ENCODE measurements at regions not wholly inside any gene's neighbourhood (a gene's known extent, or its start where the extent isn't known, plus 50 kb on each side); places are given as distances from the start of the nearest gene placed in this dataset.
"Not testable (repeated sequence)": the region's sequence is repeated elsewhere in the genome, so short reads cannot be mapped to it uniquely, and the experiment has no call there.

DNA sequence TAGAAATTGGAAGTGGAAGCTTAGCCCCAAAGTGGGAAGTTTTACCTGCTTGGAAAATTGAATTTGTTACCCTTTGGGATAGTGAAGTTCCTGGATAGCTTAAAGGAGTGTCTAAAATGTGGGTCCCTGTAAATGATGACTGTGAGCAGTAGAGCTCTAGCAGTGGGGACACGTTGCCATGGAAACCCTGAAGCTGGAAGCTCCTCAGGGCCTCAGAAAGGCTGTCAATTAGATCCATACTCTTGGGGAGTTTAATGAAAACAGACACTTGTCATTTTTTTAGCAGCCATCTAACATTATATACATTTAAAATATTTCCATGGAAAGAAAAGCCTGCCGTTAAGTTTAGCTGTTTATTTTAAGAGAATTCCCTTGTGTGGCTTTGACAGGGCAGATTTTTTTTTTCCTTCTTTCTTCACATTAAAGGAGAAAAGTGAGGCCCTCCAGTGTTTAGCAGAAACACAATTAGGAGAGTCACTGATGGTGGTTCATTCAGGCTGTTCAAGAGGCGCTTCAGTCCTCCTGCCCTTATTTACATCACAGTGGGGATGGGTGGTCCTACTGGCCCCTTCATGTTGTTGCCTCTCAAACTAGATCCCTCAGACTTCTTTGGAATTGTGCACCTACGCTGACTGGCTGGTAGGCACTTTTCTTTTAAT lies 518.4 kb downstream of the CCSER2 start:
- DNase-seq: peak in 1 of 51 donors; percentile 5

DNA sequence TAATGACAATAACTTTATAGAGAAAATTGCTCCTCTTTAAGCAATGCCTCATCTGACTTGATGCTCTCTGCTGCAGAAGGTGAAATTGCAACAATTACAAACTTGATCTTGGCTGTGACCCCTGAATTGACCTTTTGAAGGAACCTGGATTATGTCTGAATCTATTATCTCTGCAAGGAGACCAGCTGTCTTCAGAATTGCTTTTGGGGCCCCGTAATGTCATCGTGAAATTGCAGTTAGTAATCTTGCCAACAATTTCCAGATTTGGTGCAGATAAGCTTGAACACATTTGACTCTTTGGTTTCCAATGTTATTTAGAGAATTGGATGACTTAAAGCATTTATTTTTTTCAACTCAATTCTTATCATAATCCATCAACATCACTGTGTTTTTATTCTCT lies 520.6 kb downstream of the CCSER2 start:
- no peak for DNase-seq

DNA sequence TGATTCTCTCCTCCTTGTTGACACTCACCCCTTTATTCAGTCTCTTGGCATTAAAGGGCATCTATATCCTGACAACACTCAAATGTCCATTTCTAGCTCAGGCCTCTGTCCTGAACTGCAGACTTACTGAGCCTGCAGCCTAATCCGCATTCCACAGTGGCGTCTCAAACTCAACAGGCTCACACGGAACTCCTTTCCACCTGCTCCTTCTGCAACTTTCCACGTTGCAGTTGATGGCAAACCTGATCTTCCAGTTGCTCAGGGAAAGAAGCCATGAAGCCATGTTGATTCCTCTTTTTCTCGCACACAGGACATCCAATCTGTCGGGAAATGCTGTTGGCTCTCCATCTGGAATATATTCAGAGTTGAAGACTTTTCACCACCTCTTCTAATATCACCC lies 522.4 kb downstream of the CCSER2 start:
- no peak for DNase-seq

DNA sequence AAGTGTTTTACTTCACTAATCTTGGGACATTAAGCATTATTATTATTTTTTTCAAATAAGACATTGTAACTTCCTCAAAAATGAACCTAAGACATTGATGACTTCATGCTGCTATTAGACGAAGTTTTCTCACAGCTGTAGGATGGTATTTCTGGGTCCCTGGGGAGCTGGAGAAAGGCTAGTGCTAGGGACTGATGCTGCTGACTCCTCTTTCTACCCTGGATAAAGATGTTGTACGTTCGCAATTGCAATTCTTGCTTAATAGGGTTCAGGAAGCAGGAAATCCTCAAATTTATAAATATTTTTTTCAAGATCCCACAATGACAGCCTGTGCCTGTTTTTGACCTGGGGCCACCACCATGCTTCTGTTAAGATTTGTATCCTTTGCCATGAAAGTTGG lies 526.0 kb downstream of the CCSER2 start:
- no peak for DNase-seq

DNA sequence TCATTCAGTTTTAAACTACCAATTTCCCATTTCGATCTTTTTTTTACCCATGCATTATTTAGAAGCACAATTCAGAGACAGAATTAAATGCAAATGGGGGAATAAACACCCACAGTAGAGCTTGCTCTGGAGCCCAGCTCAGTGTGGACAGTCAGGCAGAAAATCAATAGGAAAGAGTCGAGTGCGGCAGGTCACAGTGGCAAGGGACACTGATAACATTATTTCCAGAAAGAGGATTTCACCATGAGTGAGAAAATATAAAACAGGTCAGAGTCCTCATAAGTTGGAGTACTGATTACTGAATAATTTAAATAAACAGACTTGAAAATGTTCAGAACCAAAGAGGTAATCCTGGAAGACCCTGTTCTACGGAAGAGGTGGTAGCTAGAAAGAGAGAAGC lies 532.5 kb downstream of the CCSER2 start:
- no peak for DNase-seq

DNA sequence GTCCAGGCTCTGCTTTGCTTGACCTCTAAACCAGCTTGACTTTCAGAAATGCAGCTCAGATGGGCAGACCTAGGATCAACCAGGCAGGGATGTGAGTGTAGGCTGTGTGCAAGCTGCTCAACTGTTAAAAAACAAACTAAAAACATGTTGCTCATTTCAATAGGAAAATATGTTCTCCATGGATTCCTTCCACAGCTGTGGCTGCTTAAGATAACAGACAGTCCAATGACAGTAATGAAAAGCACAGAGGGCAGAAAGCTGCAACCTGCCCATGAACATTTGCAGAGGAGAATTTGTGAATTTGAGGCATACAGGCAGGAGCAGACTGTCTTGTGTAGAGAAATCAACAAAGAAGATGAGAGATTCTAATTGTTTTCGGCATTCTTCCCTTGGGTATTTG lies 534.2 kb downstream of the CCSER2 start:
- no peak for DNase-seq

DNA sequence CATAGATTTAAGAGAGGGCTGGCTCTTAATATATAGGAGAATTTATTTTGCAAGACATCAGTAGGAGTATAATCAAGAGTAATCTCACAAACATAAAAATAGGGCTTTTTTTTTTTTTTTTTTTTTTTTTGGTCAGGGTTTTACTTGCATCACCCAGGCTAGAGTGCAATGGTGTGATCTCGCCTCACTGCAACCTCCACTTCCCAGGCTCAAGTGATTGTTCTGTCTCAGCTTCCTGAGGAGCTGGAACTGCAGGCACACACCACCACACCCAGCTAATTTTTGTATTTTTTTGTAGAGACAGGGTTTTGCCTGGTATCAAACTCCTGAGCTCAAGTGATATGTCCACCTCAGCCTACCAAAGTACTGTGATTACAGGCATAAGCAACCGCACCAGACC lies 535.3 kb downstream of the CCSER2 start:
- no peak for DNase-seq

DNA sequence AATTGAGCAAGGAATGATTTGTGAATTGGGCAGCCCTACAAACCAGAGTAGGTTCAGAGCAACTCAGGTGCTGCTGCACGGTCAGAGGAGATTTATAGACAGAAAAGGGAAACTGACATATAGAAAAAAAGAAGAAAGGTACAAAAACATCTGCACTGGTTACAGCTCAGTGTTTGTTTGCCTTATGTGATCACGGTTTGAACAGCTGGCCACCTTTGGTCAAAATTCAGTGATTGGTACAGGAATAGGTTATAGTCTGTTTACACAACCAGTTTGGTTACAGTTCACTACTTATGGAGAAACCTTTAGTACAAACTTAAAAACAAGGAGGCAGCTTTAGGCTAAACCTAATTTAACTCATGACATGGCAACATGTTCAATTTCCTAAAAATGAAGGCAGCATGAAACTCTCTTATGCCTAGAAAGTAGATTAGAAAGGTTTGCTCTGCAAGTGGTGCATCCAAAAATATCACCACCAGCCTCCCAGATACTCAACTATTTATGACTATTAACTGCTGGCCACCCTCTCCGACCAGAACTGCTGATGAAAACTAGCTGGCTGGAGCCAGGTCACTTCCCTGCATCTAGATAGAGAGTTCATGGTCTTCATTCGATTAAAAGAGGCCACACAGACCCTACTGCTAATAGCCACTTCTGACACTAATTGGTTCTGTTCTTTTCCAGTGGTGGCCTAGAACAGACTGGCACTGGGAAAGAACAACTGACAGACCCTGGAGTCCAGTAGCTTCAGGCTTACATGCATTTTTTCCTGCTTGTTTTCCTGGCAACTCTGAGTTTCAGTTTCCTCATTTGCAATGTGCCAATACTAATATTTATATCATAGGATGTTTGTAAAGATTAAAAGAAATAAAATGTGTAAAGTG lies 548.0 kb downstream of the CCSER2 start:
- DNase-seq: no peak

DNA sequence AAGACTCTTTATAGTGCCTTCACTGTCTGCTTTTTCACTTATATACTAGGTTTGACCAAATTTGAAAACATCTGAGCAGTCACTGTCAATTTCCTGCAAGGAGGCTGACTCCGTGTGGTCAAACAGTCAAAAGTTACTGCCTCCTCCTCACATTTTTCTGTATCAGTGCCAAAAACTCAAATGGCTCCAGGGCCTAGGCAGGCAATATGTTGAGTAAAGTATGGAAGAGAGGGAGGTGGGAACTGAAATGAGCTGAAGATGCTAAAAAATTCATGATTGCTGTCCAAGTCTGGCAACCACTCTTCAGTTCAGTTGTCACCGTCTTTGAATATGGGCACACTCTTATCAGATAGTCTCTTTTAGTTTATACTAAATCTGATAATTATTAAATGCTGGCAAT lies 551.6 kb downstream of the CCSER2 start:
- no peak for DNase-seq

DNA sequence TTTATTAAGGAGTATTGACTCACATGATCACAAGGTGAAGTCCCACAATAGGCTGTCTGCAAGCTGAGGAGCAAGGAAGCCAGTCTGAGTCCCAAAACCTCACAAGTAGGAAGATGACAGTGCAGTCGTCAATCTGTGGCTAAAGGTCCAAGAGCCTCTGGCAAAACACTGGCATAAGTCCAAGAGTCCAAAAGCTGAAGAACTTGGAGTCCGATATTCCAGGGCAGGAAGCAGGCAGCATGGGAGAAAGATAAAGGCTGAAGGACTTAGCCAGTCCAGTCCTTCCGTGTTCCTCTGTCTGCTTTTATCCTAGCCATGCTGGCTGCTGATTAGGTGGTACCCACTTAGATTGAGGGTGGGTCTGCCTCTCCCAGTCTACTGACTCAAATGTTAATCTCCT lies 553.3 kb downstream of the CCSER2 start:
- not testable (repeated sequence) for DNase-seq

DNA sequence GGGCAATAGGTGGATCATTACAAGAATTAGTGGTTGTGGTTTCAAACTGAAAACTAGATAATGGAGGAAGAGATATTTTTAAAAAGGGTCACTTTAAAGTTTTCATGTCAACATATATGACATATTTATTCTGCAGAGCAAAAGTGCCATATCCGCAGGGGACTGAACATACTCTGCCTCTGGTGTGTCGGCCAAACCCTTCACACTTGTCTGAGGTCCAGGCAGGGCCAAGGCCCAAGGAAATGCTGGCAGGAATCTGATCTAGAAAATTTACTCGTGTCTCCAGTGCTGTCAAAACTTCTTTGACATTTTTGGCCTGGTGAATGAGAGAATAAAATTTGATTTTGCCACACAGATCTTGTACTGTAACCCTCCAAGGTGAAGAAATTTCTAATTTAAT lies 562.3 kb downstream of the CCSER2 start:
- no peak for DNase-seq

DNA sequence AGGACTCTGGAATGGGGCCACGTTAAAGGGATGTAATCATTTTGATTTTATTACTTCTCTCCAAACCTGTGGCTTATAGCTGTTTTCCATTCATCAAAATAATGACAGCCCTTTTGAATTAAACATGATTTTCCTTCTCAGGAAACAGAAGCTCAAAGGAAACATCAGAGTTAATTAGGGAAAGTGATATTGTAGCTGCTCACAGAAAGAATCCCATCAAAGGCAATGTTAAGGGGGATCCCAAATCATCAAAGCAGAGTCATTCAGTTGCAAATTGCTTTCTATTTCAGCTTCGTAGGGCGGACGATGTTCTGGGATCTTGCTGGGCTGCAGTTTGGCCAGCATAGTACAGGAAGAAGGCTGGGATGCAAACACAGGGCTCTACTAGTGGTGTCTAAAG lies 563.2 kb downstream of the CCSER2 start:
- DNase-seq: no peak

DNA sequence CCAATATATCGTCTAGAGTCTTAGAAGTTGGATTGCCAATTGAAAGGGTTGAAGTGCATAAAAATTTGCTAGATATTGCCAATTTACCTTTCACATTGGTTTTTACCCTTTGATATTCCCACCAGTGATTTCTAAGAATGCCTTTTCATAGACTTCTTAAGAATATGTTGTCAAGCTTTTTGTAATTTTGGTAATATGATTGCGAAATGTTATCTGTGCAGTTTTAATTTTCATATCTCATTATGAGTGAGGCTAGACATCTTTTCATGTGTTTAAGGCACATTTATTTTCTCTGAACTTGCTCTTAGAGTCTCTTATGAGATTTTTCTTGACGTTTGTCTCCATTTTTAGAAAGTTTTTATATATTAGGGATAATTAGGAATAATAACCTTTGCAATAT lies 567.2 kb downstream of the CCSER2 start:
- DNase-seq: no peak

DNA sequence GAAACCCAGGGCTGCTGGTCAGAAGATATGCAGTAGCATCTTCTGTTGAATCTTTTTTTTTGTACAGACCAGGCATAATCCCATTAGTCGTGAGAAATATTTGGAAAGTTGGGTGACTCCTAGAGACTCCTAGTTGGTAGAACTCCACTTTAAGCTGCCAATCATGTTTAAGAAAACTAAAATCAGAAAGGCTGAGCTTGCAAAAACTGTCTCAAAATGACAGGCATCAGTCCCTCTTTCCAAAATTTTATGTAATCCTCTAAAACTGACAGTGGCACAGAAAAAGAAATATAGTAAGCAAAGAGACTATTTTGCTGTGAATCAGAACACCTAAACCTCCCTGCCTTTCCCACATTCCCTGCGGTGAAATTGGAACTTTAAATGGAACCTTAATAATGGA lies 568.5 kb downstream of the CCSER2 start:
- no peak for DNase-seq

DNA sequence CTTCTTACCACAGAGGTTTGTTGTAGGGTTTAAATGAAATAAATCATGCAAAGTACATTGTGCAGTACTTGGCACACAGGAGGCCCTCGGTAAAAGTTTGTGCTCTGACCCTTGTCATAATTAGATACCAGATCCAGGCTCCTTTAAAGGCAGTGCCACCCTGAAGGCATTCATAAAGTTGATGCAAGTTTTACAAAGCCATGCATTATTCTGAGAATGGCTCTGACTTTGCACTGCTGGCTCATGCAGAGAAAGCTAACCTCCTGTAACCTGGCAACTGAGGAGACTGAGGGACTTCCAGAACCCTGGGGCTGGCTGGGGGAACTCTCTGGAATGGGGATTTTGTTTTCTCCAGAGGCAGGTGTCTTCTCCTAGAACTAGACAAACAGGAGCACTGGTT lies 570.9 kb downstream of the CCSER2 start:
- DNase-seq: no peak

DNA sequence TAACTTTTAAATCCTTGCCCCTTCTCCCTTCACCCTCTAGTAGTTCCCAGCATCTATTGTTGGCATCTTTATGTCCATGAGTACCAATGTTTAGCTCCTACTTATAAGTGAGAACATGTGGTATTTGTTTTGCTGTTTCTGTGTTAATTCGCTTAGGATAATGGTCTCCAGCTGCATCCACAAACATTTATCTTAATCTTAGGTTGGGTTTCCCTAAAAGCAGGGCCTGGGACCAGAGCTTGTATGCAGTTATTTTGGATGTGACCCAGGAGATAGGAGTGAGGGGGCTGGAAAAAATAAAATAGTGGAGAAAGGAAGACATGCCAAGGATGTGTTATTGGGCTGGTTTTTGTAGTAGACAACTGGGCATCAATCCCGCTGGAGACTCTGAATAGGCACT lies 571.8 kb downstream of the CCSER2 start:
- no peak for DNase-seq

DNA sequence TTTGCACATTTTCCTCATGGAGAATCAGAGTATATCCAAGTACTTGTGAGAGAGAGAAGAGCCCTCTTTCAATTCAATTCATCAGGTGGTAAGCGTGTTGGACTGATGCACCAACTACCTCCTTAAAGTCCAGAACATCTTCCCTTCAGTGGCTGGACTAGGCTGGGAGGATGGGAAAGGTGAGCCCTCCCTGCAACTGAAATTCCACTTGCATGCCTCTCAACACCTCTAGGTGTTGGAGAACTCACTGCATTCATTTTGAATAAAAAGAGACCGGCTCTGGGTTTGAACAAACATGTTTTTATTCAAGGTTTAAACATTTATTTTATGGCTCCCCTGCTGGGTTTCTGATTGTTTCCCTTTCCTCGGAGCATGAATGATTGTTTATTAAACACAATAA lies 573.5 kb downstream of the CCSER2 start:
- DNase-seq: no peak

DNA sequence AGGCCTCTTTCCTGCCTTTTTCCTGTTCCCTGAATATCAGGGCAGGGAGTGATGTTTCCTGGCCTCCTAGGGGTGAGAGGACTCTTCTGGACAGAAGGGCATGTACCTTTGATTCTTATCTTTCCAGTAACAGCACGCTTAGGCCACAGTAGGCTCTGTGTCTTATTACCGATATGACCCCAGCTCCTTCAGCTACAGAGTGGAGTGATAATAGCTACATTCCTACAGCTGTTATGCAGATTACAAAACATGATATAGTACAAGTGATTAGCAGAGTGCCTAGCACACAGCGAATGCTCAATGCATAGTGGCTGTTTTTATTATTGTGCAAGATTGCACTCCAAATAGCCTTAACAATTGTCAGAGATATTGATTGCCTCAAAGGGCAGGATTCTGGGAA lies 574.2 kb downstream of the CCSER2 start:
- no peak for DNase-seq

DNA sequence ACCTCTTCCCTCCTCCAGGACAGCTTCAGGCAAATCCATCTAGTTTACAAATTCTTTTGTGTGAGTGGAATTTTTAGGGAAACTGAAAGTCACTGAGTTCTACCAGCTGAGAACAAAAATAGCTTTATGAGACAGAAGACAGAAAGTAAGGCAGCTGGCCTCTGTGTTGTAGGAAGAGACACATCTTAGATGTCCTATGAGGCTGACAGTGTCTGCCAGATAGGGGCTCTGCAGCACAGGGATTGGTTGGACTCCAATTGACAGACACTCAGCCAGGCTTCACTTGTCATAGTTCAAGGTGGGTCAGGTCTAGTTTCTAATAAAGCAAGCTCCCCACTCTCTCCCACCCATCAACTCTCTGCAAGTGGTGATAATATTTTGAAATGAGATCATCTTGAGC lies 574.9 kb downstream of the CCSER2 start:
- no peak for DNase-seq

DNA sequence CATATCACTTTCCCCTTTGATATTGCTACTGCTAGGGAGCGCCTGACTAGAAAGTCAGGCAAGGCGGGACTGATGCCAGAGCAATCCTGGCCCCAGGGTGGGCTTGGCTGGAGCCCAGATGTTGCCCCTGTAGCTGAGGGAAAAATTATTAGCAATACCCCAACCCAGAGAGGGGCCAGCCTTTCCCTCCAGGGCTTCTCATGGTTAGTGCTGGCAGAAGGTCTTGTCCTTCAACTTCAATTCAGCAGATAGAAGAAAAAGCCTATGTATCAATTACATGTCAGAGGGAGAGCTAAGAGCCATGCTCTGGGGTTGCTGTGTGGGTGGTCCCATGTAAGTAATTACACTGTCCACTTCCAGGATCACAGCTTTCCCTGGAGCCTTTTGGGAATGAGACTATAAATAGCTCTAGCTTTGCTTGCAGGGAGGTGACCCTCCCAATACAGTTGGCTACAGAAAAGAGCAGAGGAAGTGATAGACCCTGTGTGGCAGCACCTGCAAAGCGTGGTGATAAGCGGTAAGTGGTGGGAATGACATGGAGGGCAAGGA lies 579.1 kb downstream of the CCSER2 start:
- DNase-seq: no peak

DNA sequence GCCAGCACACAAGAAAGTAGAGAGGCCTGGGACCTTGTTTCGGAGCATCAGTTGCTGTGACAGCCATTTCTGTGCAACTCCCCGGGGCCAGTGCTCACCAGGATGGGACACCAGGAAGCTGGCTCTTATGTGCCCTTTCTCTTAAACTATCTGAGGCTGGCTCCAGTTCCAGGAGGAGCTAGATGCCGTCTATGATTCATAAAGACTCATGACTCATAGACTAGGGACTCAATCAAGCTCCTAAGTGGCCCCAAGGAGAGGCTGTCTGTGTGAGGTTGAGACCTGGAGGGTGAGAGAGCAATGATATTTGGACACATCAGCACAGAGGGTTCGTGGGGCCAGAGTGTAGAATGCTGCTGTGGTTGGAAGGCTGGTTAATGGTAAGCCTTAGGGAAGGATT lies 580.1 kb downstream of the CCSER2 start:
- no peak for DNase-seq

DNA sequence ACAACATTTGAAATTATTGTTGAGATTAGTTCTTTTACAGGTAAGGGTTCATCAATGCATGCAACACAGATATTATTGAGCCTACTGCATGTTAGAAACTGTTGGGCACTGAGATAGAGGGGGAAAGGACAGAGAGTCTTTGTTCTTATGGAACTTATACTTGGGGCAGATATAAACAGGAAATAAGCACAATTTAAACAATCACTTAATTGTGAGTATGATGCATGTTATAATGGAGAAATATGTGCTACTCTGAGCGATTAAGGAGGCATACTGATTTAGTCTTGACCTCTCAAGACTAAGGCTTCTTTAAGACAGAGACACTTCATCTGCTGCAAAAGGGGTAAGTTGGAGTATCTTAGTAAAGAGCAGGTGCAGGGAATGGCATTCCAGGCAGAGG lies 593.3 kb downstream of the CCSER2 start:
- DNase-seq: no peak

DNA sequence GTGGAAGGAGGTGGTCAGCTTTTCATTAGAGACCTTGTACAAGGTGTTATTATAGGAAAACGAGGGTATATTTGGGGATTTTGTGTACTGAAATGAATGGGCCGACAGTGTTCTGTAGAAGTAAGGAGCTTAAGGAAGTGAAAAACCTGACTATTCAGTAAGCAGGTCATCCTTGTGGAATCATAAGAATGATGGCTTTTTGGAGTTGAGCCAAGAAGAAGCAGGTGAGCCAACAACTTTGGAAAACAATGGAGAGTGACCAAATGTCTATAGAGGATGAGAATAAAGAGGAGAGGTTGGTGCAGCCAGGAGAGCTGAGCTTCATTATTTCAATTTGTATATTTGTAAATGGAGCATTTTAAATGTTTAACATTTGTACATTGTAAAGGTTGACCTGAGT lies 595.7 kb downstream of the CCSER2 start:
- no peak for DNase-seq

Data from hypothalamus (tissue), 51 donors.